ENCODE measurements at regions not wholly inside any gene's neighbourhood (a gene's known extent, or its start where the extent isn't known, plus 50 kb on each side); places are given as distances from the start of the nearest gene placed in this dataset.

DNA sequence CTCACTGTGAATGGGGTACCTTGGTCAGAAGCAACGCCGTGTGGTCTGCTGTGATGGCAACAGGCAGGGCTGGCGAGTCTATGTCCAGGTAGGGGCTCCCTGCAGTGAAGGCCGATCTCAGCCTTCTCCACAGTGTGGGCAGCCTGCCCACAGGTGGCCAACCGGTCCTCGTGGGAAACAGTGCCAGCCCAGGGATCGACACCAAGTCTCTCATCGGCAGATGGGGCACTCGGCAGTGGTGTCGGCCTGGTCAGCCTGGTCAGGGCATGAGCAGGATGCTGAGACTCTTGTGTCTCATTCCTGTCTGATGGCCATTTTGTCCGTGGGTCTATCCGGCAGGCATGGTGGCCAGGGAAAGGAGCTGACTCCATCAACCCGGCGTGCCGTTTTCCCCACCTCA is 92.2 kb downstream of the TNFRSF13B start:
- TF ChIP-seq EZH2 (IDR thresholded peaks at IDR 0.05; ENCODE audit: insufficient read depth, poor library complexity, severe bottlenecking) (no peak), EZH2phosphoT487 (IDR thresholded peaks at IDR 0.05; ENCODE audit: insufficient read depth, low read depth) (no peak)
